Fibroblast of skin of right quadriceps (primary cell): ENCODE measurements at regions not wholly inside any gene's neighbourhood (a gene's known extent, or its start where the extent isn't known, plus 50 kb on each side); places are given as distances from the start of the nearest gene placed in this dataset.

Source experiments
- DNase-seq: peaks from one replicate; pipeline ENCODE4 v3.0.0-alpha.2; 2013

- DNase-seq, result no peak
These were observed 486.2 kb downstream of the EPHA4 start for GRCh38 chr2:221085936-221086335.

DNA sequence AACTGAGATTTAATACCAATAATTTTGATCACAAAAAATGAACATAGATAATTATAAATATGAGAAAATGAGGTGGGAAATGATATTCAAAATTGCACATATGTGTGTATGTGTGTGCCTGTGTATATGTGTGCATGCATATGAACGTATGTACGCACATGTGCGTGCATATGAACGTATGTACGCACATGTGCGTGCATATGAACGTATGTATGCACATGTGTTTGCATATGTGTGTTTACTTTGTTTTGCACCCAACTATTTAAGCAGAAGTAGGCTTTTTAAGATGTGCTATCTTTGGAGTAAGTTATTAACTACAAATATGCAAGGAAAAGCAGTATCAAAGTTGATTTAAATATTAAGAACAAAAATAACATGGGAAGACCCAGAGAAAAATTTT is 484.3 kb downstream of the EPHA4 start:
- DNase-seq, result no peak

- DNase-seq, result no peak
These were observed 483.6 kb downstream of the EPHA4 start for GRCh38 chr2:221088506-221088905.

DNA sequence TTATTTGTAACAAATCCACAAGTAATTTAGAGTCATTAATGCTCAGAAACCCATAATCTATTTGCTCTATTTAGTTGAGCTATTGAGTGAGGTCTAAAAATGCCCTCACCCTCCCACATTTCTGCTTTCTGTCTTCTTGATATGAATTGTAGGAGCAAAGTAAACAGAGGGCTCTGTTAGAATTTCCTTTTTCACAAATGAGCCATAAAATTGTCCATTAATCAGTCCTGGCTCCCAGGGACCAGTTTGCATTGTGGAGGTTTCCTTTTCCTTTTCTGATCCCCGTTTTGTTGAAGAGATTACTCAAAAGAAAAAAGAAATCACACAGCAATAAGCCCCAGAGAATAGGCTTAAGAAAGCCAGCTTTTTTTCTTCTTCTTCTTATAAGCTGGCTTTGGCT is 476.7 kb downstream of the EPHA4 start:
- DNase-seq, result no peak

GRCh38 chr2:221096706-221097567 is 475.2 kb downstream of the EPHA4 start:
- DNase-seq, result peak; percentile 31

- peak; percentile 75 for DNase-seq
These were observed 474.6 kb downstream of the EPHA4 start for GRCh38 chr2:221097568-221097915.

- no peak for DNase-seq
These were observed 474.2 kb downstream of the EPHA4 start for GRCh38 chr2:221097949-221098348.

- DNase-seq, result no peak
These were observed 471.5 kb downstream of the EPHA4 start for GRCh38 chr2:221100467-221101089.

- DNase-seq, result no peak
These were observed 469.0 kb downstream of the EPHA4 start for GRCh38 chr2:221102896-221103688.

- no peak for DNase-seq
These were observed 468.2 kb downstream of the EPHA4 start for GRCh38 chr2:221103930-221104329.

DNA sequence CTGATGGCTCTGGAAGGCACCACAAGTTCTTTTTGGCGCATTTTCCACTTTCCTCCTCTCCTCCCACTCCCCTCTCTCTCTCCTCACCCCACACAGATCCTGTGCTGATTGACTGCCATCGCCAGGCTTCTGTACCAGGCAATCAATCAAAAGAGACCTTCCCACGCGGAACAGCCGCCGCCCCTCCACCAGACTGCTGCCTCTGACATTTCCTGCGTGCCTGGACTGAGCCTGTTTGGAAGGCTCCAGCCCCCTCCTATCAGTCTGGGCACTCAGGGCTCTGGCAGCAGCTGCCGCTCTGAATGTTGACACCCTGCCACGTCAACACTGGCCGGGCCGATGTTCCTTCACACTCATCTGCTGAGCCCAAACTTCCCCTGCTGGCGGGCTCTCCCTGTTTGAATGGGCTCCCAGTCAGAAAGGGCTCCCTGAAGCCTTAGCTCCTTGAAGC is 467.7 kb downstream of the EPHA4 start:
- peak; percentile 42 for DNase-seq

DNA sequence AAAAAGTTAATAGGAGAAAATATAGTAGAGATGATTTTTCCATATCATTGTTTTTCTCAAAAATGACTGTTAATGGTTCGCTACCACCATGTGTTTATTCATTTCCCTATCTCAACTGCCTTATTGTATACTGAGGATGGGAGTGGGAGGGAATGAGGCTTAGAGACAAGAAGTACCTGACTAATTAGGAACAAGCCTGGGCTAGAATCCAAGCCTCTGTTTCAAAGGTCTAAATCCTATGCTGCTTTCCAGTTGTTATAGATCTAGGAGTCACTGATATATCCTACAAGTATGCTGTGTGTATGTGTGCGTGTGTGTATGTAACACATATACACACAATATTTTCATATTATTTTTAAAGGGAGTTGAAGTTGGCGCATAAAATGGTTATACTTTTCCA is 465.9 kb downstream of the EPHA4 start:
- DNase-seq, result no peak

DNA sequence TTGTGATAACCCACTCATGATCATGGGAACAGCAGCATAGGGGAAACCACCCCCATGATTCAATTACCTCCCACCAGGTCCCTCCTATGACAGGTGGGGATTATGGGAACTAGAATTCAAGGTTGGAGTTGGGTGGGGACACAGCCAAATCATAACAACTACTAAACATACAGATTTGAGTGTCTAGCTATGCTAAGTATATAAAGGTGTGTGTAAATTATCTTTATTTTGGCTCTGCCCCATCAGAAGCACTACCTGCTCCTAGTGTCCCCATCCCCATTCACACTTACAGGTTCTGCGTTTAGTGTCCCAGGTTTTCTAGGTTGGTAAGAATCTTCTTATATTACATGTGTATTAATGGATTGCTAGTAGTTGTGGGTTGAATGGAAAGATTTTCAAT is 464.7 kb downstream of the EPHA4 start:
- DNase-seq, result no peak

- no peak for DNase-seq
These were observed 462.6 kb downstream of the EPHA4 start for GRCh38 chr2:221109552-221109951.

DNA sequence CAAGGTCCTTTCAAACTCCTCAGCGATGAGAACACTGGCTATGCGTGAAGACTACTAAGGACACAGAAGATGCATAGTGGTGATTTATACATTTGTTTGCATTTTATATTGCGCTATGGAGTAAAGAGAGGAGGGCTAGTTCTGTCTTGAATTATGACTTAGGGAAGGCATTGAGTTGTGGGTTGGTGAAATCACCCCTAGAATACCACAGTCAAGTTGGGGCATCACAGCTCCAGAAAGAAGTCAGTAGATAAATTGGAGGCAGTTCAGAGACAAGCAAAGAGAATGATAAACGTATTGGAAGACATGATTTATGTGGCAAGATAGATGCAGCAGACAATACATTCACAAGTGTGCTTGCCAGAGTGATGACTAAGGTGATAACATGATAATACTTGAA is 460.4 kb downstream of the EPHA4 start:
- DNase-seq, result no peak

- DNase-seq, result no peak
These were observed 459.4 kb downstream of the EPHA4 start for GRCh38 chr2:221112744-221113143.

DNA sequence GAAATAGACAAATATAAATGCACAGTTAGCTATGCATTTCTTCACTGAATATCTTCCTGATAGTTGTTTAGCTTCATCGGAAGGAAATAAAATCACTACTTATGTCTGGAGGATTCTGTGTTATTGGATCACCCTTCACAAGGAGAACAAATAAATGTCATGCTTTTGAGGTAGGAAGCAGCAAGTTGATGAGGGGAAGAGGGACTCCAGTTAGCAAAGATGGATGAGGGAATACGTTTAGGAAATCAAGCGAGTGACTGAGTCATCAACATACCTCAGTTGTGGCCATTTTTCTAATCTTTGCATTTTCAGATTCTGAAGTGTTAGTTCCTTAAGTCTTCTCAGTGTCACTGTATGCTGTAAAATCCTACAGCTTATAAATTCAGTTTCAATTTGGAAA is 456.2 kb downstream of the EPHA4 start:
- DNase-seq, result no peak

DNA sequence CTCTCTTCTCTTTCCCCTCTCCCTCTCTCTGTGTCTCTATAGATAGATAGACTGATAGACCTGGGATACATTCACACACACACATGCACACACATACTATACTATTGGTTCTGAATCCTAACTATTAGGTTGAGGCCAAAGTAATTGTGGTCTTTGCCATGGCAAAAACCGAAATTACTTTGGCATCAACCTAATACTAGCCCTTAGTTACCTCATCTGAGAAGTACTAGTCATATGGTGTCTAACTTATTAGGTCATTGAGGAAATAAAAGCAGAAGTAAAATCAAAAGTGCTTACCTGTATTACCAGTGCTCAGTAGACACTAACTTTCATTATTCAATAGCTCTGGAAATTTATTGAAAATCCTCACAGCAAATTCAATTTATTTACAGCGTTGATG is 451.5 kb downstream of the EPHA4 start:
- no peak for DNase-seq

GRCh38 chr2:221123396-221123795 is 448.7 kb downstream of the EPHA4 start:
- DNase-seq, result no peak

DNA sequence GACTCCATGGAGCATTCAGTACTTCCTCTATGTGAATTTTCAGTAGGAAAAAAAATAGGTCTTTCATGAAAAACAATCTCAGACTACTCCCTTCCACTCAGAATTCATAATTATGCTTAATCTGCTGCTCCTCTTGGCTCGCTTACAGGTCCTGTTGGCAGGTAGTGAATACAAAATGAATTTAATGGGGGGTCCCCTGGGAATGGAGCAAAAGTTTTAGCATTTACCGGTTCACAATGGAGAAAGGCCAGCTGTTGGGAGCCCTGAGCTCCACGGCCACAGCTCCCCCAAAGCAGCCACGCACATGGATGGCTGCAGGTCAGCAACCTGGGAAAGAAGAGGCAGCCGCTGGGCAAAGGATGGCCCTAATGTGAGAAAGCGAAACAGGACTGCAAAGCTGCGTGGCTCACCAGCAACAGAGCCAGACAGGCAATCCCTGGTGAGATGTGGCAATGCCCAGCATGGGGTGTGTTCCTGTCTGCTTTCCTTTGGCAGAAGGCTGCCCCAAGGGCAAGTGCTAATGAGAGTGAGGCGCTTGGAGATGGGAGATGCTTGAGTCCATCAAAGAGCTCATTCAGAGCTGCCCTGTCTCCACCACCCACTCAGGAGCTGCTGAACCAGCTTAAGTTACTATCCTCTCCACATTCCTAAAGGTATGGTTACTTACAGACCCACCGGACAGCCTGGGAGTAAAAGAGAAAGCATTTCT is 447.4 kb downstream of the EPHA4 start:
- DNase-seq, result no peak

DNA sequence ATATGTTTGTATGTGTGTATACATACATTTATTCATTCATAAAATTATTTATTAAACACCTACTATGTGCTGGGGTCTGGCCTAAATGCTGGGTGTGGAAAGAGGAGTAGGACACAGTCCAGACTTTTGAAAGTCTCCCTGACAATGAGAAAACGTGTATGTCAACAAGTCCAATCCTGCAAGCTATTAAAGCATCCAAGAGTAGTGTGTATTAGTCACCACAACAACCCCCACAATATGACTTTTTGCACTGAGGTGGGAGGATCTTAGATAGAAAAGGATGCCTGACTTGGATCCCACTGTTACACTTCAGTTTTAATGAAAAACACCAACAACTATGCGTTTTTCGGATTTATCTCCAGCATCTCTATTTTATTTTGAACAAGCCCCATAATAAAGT is 446.4 kb downstream of the EPHA4 start:
- no peak for DNase-seq

DNA sequence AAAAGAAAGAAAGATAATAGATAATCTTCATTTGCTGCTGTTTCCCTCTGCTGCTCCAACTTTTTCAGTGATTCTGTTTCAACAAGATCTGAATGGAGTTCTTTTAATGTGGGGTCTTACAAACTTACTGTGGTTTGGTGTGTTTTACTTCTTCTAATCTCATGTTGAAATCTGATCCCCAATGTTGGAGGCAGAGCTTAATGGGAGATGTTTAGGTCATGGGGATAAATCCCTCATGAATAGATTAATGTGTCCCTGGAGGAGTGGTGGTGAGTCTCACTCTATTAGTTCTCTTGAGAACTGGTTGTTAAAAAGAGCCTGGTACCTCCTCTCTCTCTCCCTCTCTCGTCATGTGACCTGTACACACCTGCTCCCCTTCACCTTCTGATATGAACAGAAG is 442.4 kb downstream of the EPHA4 start:
- no peak for DNase-seq

DNA sequence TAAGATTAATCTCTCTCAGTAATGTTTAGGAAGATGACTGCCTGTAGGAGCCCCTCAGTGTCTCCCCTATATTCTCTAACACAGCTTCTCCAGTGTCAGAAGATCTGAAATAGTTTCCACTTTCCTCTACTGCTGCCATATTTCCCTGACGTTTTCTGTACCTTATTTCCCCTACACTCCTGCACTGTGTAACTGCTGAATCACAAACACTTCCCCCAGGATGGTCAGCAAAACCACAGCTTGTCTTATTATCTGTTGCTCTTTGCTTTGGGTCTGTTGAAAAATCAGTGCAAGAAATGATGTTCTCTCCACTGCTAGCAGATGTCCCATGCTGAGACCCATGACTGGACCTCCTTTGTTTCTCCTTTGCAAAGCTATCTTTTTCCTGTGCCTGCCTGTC is 441.7 kb downstream of the EPHA4 start:
- no peak for DNase-seq
